ENCODE measurements at regions not wholly inside any gene's neighbourhood (a gene's known extent, or its start where the extent isn't known, plus 50 kb on each side); places are given as distances from the start of the nearest gene placed in this dataset.

DNA sequence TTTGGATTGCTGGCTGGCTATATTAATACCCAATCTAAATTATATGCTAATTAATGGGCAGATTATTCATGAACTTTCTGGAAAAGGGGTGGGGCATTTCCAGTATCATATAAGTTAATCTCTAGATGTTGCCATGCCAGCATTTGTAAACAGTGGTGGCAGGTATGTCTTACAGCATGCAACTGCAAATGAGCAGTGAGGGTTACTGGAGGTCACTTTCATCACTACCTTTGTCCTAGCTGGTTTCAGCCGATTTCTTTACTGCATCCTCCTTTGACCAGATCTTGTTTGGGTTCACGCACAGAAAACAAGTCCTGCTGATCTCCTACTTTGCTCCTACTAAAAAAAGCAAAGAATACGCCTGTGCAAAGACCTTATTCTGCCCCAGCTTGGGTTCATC is 89.1 kb upstream of the USP47 start:
- no peak for TF ChIP-seq POLR2A (IDR thresholded peaks at IDR 0.05)
- TF ChIP-seq, protein P1, sequence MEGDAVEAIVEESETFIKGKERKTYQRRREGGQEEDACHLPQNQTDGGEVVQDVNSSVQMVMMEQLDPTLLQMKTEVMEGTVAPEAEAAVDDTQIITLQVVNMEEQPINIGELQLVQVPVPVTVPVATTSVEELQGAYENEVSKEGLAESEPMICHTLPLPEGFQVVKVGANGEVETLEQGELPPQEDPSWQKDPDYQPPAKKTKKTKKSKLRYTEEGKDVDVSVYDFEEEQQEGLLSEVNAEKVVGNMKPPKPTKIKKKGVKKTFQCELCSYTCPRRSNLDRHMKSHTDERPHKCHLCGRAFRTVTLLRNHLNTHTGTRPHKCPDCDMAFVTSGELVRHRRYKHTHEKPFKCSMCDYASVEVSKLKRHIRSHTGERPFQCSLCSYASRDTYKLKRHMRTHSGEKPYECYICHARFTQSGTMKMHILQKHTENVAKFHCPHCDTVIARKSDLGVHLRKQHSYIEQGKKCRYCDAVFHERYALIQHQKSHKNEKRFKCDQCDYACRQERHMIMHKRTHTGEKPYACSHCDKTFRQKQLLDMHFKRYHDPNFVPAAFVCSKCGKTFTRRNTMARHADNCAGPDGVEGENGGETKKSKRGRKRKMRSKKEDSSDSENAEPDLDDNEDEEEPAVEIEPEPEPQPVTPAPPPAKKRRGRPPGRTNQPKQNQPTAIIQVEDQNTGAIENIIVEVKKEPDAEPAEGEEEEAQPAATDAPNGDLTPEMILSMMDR (IDR thresholded peaks at IDR 0.05) = no peak
- ATAC-seq (no peak), DNase-seq (no peak)
- Histone ChIP-seq H3K4me1 (no peaks in the 10 kb centered on the region), H3K27ac (no peak overlapping the region), H3K4me3 (no peak overlapping the region), H3K27me3 (no peaks in the 10 kb centered on the region), H3K36me3 (no peaks in the 10 kb centered on the region), H3K9me3 (no peaks in the 10 kb centered on the region)
- whole genome bisulfite sequencing, 4 donors = 86 to 96% (median 88%) methylated on average over 3 of the region's 3 CpGs
- intact Hi-C loops (cut with DNase I) = no loop called here

DNA sequence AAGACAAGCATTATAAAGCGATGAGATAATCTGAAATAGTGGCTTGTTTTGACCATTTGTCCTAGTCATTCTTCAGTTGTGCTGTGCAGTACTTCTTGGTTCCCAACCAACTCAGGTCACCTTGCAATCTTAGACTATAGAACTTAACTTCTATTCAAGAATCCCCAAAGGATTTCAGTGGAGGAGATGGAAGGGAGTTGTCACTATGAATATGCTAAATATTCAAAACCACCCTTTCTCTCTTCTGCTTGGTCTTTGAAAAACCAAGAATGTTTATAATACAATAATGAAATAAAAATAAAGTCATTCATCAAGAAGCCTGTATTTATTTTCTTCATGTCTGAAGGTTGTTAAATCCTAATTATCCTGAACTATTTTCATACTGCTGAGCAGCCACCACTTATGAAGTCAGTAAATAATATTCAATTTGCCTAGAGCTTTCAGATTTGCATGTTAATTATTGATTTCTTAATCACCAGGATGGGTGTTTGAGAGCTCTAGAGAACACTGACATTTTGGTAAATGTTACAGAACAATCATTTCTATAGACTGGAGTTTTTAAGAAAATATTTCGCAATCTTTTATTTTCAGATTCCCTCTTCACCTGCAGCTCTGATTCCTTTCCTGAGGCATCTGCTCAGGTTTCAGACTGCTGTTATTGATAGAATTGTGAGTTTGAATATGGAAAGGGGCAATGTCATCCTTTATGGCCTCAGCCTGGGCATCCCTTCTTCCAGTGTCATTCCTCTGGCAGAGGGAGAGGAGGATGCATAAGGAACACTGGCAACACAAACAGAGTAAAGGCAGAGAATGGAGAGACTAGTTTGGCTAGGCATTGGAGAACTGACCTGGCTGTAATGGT is 91.5 kb upstream of the USP47 start:
- Histone ChIP-seq H3K36me3 (no peaks in the 10 kb centered on the region), H3K27ac (no peak overlapping the region), H3K4me1 (no peaks in the 10 kb centered on the region), H3K4me3 (no peak overlapping the region), H3K27me3 (no peaks in the 10 kb centered on the region), H3K9me3 (no peaks in the 10 kb centered on the region)
- ATAC-seq (no peak), DNase-seq (no peak)
- intact Hi-C loops (cut with DNase I) = no loop called here
- WGBS, 4 donors = 94 to 99% (median 98%) methylated on average over 2 of the region's 2 CpGs
- no peak for TF ChIP-seq POLR2A (IDR thresholded peaks at IDR 0.05)
- TF ChIP-seq, protein P1 (IDR thresholded peaks at IDR 0.05) = no peak

DNA sequence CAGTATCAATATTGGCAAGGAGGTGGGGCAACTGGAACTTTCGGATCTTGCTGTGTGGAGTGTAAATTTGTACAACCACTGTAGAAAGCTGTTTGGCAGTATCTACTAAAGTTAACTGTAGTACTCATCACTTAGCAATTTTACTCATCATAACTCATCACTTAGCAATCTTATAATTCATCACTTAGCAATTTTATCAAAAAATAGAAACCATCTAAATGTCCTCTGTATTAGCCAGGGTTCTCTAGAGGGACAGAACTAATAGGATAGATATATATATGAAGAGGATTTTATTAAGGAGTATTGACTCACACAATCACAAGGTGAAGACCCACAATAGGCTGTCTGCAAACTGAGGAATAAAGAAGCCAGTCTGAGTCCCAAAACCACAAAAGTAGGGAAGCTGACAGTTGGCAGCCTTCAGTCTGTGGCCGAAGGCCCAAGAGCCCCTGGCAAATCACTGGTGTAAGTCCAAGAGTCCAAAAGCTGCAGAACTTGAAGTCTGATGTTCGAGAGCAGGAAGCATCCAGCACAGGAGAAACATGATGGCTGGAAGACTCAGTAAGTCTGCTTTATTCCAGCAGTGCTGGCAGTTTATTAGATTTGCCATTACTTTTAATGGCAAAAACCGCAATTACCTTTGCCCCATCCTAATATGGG is 92.9 kb upstream of the USP47 start:
- DNase-seq (no peak), ATAC-seq (no peak)
- Histone ChIP-seq H3K27me3 (no peaks in the 10 kb centered on the region), H3K9me3 (no peaks in the 10 kb centered on the region), H3K4me1 (no peaks in the 10 kb centered on the region), H3K27ac (no peak overlapping the region), H3K36me3 (no peaks in the 10 kb centered on the region), H3K4me3 (no peak overlapping the region)
- intact Hi-C loops (cut with DNase I) = no loop called here
- TF ChIP-seq POLR2A (IDR thresholded peaks at IDR 0.05) = no peak
- TF ChIP-seq, protein P1 (IDR thresholded peaks at IDR 0.05) = no peak
- WGBS, 4 donors = 86 to 89% (median 88%) methylated on average over 4 of the region's 4 CpGs

DNA sequence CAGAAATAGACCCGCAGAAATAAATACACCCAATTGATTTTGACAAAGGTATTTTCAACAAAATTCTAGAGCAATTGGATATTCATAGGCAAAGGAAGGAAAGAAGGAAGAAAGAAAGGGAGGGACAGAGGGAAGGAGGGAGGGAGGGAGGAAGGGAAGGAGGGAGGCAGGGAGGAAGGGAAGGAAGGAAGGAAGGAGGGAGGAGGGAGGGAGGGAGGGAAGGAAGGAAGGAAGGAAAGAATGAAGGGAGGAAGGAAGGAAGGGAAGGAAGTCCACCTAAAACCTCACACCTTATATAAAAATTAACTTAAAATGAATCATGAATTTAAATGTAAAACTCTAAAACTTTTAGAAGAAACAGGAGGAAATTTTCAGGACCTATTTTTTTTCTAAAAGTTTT is 94.2 kb upstream of the USP47 start:
- TF ChIP-seq POLR2A (IDR thresholded peaks at IDR 0.05) = no peak
- TF ChIP-seq, protein P1 (IDR thresholded peaks at IDR 0.05) = no peak
- no peaks in the 10 kb centered on the region for H3K4me1 ChIP-seq
- no peak overlapping the region for H3K4me3 ChIP-seq
- 85 to 97% (median 96%) methylated on average over 1 of the region's 1 CpG for WGBS, 4 donors
- intact Hi-C loops (cut with DNase I) = no loop called here
- H3K27ac ChIP-seq = no peak overlapping the region
- no peaks in the 10 kb centered on the region for H3K9me3 ChIP-seq
- no peak for ATAC-seq
- no peaks in the 10 kb centered on the region for H3K27me3 ChIP-seq
- DNase-seq = no peak
- H3K36me3 ChIP-seq = no peaks in the 10 kb centered on the region
